Activated CD8-positive, alpha-beta memory T cell treated with anti-CD3 and anti-CD28 coated beads, Interleukin-2, amount 10 ng/mL, durations not matched to agents 7 days and 5 days (primary cell): ENCODE measurements at regions not wholly inside any gene's neighbourhood (a gene's known extent, or its start where the extent isn't known, plus 50 kb on each side); places are given as distances from the start of the nearest gene placed in this dataset.

ENCODE experiments used
- ATAC-seq: fragments of 150-1000 bp; cut with Tn5 transposase; one replicate; pipeline ENCODE4 v1.10.0; 2021; ENCODE audit warnings: moderate library complexity
- CTCF ChIA-PET: fragments of 350-600 bp; sonication (Branson Sonifier 250); formaldehyde crosslinking; loops from one replicate; lab custom pipeline; 2021; ENCODE audit warnings: antibody characterized with exemption; lab: Charles Lee
- DNase-seq: peaks from one replicate; pipeline ENCODE4 v3.0.0-alpha.2; 2020
- H3K27ac Mint-ChIP-seq: one replicate; pipeline ENCODE4 v1.8.0; 2021; ENCODE audit warnings: mild to moderate bottlenecking, mixed read lengths
- H3K27me3 Mint-ChIP-seq: one replicate; pipeline ENCODE4 v1.8.0; 2021; ENCODE audit warnings: mixed read lengths
- H3K36me3 Mint-ChIP-seq: one replicate; pipeline ENCODE4 v1.8.0; 2021; ENCODE audit warnings: mild to moderate bottlenecking, mixed read lengths
- H3K4me1 Mint-ChIP-seq: one replicate; pipeline ENCODE4 v1.8.0; 2021; ENCODE audit warnings: mixed read lengths
- H3K4me3 Mint-ChIP-seq: one replicate; pipeline ENCODE4 v1.8.0; 2021; ENCODE audit warnings: mild to moderate bottlenecking, moderate library complexity, mixed read lengths
- H3K9me3 Mint-ChIP-seq: one replicate; pipeline ENCODE4 v1.8.0; 2022; ENCODE audit warnings: low read depth, mixed read lengths

DNA sequence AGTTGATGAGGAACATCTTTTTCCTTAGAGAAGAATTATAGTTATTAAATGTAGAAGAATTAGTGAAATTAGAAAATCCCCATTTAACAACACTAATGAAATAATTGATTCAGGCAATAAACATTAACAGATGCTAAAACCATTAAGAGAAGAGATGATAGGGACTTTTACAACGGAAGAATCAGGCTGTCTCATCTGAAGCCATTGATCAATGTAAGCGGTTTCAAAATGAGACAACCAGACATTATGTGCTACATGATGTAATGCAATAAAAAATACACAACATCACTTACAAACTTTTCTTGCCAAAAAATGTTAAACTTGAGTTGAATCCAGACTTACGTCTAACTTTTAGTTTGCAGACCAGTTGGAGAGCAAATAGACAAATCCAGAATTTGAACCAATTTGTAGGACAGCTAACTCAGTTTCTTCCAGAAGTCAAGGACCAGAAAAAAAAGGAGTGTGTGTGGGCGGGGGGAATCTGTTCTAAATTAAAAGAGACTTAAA is 165.4 kb upstream of the DPT start:
- no peaks in the 10 kb centered on the region for H3K4me1 Mint-ChIP-seq
- ATAC-seq (no peak), DNase-seq (no peak)
- CTCF ChIA-PET, result no interaction called here
- no peak overlapping the region for H3K4me3 Mint-ChIP-seq
- H3K27ac Mint-ChIP-seq, result no peak overlapping the region
- H3K36me3 Mint-ChIP-seq, result no peaks in the 10 kb centered on the region
- H3K9me3 Mint-ChIP-seq, result no peaks in the 10 kb centered on the region
- peaks cover 30% of the 10 kb centered on the region for H3K27me3 Mint-ChIP-seq

DNA sequence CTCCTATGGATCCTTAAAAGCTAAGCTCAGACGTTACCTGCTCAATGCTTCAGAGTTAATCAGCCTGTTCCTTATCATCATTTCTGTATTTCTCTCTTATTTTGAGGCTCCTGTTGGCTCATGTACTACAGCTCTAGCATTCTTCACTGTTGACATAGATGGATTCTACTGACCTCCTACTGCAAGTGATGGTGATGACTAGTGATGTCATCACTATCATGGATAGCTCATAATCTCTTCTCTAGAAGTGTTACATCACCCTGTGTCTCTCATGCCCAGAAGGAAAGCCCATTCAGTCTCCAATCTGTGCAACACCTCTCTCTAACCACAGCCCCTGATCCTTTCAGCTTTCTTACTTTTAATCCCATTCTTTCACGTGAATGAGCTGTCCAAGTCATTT is 168.2 kb upstream of the DPT start:
- Mint-ChIP-seq H3K9me3 (no peaks in the 10 kb centered on the region), H3K4me3 (no peak overlapping the region), H3K27me3 (peaks cover 35% of the 10 kb centered on the region), H3K36me3 (no peaks in the 10 kb centered on the region), H3K27ac (no peak overlapping the region), H3K4me1 (no peaks in the 10 kb centered on the region)
- DNase-seq (no peak), ATAC-seq (no peak)
- CTCF ChIA-PET, result no interaction called here

DNA sequence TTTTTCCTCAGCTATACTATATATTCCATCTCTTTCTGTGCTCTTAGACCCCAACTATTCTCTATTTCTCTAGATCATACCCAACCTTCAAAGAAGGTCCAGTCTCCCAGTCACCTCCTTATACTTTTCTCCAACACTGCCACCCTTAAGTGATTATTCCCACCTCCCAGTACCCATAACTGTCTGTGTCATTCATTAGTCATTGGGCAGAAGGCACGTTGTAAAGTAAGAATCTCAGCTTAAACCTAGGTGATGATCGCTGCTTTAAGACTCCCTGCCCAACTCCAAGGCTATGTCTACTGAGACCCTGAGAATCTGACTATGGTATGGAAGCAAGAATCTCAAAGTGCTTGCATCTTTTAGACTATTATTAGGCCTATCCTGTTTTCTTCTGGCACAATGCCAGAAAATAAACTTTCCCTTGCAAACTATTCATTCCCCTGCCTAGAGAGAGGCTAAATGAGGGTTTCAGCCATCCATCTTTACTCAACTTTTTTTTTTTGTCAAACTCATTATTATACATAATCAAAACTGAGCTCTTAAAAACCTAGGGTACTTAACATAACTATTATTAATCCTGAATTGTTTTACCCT is 174.3 kb upstream of the DPT start:
- Mint-ChIP-seq H3K36me3 (no peaks in the 10 kb centered on the region), H3K4me1 (peaks cover 3% of the 10 kb centered on the region), H3K4me3 (no peak overlapping the region), H3K27ac (no peak overlapping the region), H3K27me3 (peaks cover 13% of the 10 kb centered on the region), H3K9me3 (no peaks in the 10 kb centered on the region)
- DNase-seq (no peak), ATAC-seq (no peak)
- CTCF ChIA-PET, result no interaction called here

DNA sequence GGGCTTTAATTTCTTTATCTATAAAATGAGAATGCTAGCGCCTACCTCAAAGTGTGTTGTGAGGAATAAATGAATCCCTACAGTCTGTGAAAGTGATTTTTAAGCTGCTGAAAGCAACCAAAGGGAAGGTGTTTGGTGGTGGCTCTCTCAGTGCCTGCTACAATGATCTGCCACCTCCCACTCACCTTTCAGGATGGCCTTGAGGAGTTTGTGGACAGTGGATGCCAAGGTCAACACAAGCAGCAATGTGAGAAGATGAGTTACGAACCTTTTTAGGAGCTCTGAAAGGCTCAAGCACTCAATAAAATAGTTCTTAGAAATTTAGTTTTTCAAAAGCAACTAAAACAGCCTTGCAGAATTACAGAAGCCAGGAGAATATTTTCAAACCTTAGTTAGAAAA is 176.6 kb upstream of the DPT start:
- DNase-seq (no peak), ATAC-seq (no peak)
- Mint-ChIP-seq H3K27me3 (peaks cover 5% of the 10 kb centered on the region), H3K4me3 (no peak overlapping the region), H3K27ac (no peak overlapping the region), H3K4me1 (peaks cover 3% of the 10 kb centered on the region), H3K36me3 (no peaks in the 10 kb centered on the region), H3K9me3 (no peaks in the 10 kb centered on the region)
- CTCF ChIA-PET, result no interaction called here

DNA sequence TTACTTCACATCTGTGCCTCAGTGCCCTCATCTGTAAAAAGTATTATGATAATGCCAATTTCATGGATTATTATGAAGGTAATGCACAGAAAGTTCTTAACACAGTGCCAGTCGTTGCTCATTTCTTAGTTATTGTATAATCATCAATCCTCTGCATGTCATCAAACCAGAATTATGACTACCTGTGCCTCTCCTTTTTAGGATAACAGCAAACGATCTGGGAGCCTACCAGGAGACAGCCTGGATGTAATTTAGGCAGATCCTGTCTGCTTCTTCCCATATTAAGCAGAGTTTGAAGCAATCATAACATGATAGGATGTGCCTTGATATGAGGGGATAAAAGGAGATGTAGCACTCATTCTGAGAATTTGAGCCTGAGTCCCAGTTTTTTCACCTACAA is 177.4 kb upstream of the DPT start:
- Mint-ChIP-seq H3K27me3 (peaks cover 5% of the 10 kb centered on the region), H3K36me3 (no peaks in the 10 kb centered on the region), H3K9me3 (no peaks in the 10 kb centered on the region), H3K4me3 (no peak overlapping the region), H3K4me1 (peaks cover 3% of the 10 kb centered on the region), H3K27ac (no peak overlapping the region)
- DNase-seq (no peak), ATAC-seq (no peak)
- CTCF ChIA-PET, result interaction anchor here (1.1 kb wide), 1 partner anchor 442 kb away, joined by 3 read pairs; no protein-coding TSS in a partner anchor

DNA sequence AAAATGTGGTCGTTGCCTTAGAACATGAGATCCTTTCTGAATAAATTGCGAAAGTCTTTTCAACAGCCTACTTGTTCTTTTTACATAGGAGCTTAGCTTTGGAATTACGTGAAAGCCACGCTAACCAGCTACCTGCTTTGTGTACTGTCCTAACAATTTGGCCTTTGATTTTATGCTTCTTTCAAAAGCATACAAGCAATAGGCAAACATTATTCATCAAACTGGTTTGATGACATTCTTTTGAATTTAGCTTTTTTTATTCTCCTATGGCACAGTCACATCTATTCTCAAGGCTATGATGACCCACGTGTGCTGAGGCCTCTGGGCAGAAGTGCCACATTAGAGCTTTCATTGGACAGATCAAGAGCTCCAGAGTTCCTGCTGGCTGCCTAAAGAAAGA is 178.0 kb upstream of the DPT start:
- no peaks in the 10 kb centered on the region for H3K9me3 Mint-ChIP-seq
- H3K4me1 Mint-ChIP-seq, result peaks cover 3% of the 10 kb centered on the region
- no peak for DNase-seq
- H3K27me3 Mint-ChIP-seq, result peaks cover 7% of the 10 kb centered on the region
- CTCF ChIA-PET, result interaction anchor here (1.1 kb wide), 1 partner anchor 441 kb away, joined by 3 read pairs; no protein-coding TSS in a partner anchor
- no peak for ATAC-seq
- H3K27ac Mint-ChIP-seq, result no peak overlapping the region
- no peak overlapping the region for H3K4me3 Mint-ChIP-seq
- H3K36me3 Mint-ChIP-seq, result no peaks in the 10 kb centered on the region

DNA sequence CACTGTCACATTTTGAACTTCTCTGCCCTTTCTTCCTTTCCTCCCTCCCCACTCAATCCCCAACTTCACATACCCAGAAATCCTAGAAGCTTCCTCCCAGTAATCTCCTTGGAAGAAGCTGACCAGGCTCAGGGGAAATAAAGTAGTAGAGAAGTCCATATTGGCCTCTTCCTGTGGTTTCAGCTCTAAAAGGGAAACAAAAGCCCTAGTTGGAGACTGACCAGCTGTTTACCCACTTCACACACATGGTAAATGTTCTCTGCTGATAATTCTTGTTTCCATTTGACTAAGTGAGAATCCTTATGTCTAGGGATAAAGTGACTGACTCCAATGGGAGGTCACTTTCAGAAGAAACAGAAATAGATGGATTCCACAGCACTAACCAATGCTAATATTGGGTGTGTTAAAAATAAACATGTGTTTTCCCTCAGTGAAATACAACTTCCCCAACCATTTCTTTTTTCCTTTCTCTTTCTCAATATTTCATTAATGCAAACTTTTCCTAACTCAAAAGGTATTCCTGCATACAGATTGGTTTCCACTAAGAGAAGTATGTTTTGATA is 178.9 kb upstream of the DPT start:
- no peak overlapping the region for H3K27ac Mint-ChIP-seq

DNA sequence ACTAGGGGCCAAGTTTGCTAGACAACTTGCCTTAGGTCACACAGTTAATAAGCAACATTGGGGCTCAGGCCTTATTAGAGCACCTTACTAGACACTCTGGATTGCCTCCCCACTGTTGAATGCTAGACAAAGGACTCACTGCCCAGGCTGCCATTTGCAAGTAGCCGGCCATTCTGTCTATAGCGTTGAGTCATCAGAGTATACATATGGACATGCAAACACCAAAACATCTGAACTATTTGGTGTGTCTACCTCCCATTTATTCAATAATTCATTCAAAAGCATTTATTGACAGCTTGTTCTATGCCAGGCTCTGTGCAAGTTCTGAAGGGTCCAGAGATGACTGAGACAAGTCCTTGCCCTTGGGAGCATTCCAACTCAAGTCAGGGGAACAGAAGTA is 181.4 kb upstream of the DPT start:
- ATAC-seq, result no peak
- CTCF ChIA-PET, result no interaction called here
- peaks cover 3% of the 10 kb centered on the region for H3K4me1 Mint-ChIP-seq

More for the DNA sequence above, 178.9 kb upstream of the DPT start:
- Mint-ChIP-seq H3K36me3 (no peaks in the 10 kb centered on the region), H3K27me3 (peaks cover 9% of the 10 kb centered on the region), H3K4me3 (no peak overlapping the region), H3K4me1 (peaks cover 3% of the 10 kb centered on the region), H3K9me3 (no peaks in the 10 kb centered on the region)
- CTCF ChIA-PET, result no interaction called here
- ATAC-seq (no peak), DNase-seq (no peak)

DNA sequence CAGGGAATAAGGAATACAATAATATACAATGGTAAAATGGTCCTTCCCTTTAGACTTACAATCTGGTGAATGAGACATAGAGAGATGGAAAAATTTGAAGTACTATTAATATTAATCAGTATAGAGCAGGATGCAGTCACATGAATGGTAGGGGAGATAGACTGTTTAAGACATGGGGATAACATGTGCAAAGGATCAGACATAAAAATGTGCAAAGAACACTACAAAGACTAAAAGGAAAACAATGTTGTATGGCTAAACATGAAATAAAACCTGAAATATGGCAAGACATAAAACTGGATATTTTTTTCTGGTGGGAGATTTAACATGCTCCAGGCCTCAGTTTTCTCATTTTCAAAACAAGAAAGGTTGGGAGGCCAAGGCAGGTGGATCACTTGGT is 182.4 kb upstream of the DPT start:
- Mint-ChIP-seq H3K27me3 (peaks cover 4% of the 10 kb centered on the region), H3K4me3 (no peak overlapping the region), H3K36me3 (no peaks in the 10 kb centered on the region), H3K27ac (no peak overlapping the region), H3K9me3 (no peaks in the 10 kb centered on the region), H3K4me1 (peaks cover 3% of the 10 kb centered on the region)
- CTCF ChIA-PET, result no interaction called here
- ATAC-seq (no peak), DNase-seq (no peak)

More for the DNA sequence above, 181.4 kb upstream of the DPT start:
- DNase-seq, result no peak
- no peaks in the 10 kb centered on the region for H3K36me3 Mint-ChIP-seq
- H3K27ac Mint-ChIP-seq, result no peak overlapping the region
- peaks cover 9% of the 10 kb centered on the region for H3K27me3 Mint-ChIP-seq
- no peak overlapping the region for H3K4me3 Mint-ChIP-seq
- no peaks in the 10 kb centered on the region for H3K9me3 Mint-ChIP-seq

DNA sequence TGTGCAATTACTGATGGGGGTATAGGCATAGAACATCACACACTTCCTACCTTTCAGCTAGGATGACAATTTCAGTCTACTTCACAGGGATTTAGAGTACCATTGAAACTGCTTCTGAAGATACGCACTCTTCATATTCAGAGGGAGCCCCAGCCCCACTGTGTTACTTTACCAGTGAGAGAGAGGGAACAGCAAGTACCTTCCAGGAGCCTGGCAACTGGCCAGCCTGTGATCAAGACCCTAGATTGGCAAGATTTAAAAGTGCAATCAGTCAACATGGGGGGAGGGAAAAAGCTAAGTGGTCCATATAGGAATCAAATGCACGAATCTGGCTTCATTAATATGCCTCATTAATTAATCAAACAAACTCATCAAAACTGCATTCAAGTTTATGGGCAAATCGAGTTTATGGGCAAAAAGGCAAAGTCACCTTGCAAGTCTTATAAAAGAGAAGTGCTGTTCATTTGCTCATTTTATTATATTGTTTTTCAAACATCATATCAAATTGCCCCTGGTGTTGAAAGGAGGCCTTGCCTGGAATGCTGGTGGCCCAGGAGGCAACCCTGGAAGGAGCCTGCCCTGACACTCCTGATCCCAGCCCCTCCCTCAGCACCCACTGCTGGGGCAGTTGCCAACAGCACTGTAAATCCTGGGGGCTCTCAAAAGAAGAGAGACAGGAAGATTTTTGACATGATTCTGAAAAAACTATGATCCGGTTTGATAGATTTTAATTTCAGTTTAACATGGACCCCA is 184.9 kb upstream of the DPT start:
- Mint-ChIP-seq H3K4me1 (no peaks in the 10 kb centered on the region), H3K27me3 (peaks cover 10% of the 10 kb centered on the region), H3K9me3 (no peaks in the 10 kb centered on the region), H3K4me3 (no peak overlapping the region), H3K27ac (no peak overlapping the region), H3K36me3 (no peaks in the 10 kb centered on the region)
- ATAC-seq (no peak), DNase-seq (no peak)
- CTCF ChIA-PET, result no interaction called here

DNA sequence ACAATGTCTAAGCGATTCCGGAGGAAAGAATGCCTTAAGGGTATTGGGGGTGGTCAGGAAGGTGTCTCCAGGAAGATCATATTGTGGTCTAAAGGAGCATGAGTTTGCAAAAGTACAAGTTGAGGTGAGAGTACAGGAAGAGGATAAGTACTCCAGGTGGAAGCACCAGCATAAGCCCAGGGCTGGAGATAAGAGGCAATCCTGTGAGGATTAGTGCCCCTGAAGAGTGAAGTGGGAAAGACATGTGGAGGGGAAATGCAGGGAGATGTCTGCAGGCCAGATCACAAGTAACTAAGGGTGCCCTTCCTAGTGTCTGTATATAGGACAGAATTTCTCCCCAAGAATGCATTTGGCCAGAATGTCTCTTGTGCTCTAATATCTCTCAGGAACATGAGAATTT is 188.3 kb upstream of the DPT start:
- no peak for DNase-seq
- peaks cover 8% of the 10 kb centered on the region for H3K27me3 Mint-ChIP-seq
- peaks cover 11% of the 10 kb centered on the region for H3K4me1 Mint-ChIP-seq
- no peak for ATAC-seq
- no peak overlapping the region for H3K4me3 Mint-ChIP-seq
- no peaks in the 10 kb centered on the region for H3K9me3 Mint-ChIP-seq
- H3K27ac Mint-ChIP-seq, result no peak overlapping the region
- H3K36me3 Mint-ChIP-seq, result no peaks in the 10 kb centered on the region
- CTCF ChIA-PET, result no interaction called here

DNA sequence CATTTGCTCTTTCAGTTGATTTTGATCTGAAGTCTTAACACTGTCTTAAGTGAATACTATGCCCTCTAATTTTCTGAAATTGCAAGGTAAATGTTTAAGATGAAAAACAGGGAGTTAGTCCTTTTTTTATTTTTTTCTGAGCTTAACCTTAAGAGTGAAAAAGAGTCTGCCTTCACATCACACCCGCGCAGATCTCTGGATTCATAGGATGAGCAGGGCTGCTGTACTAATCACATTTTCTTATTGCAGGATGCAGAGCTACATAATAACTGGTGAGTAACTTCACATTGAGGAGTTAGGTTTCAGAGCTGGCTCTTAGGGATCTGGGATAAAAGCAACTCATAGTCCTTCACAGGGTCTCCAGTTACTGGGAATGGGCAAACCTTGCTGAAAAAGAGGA is 188.7 kb upstream of the ATP1B1 start:
- H3K27ac Mint-ChIP-seq, result no peak overlapping the region
- DNase-seq (no peak), ATAC-seq (no peak)
- H3K27me3 Mint-ChIP-seq, result peaks cover 8% of the 10 kb centered on the region
- no peak overlapping the region for H3K4me3 Mint-ChIP-seq
- CTCF ChIA-PET, result no interaction called here
- H3K9me3 Mint-ChIP-seq, result no peaks in the 10 kb centered on the region
- H3K4me1 Mint-ChIP-seq, result peaks cover 13% of the 10 kb centered on the region
- H3K36me3 Mint-ChIP-seq, result no peaks in the 10 kb centered on the region

DNA sequence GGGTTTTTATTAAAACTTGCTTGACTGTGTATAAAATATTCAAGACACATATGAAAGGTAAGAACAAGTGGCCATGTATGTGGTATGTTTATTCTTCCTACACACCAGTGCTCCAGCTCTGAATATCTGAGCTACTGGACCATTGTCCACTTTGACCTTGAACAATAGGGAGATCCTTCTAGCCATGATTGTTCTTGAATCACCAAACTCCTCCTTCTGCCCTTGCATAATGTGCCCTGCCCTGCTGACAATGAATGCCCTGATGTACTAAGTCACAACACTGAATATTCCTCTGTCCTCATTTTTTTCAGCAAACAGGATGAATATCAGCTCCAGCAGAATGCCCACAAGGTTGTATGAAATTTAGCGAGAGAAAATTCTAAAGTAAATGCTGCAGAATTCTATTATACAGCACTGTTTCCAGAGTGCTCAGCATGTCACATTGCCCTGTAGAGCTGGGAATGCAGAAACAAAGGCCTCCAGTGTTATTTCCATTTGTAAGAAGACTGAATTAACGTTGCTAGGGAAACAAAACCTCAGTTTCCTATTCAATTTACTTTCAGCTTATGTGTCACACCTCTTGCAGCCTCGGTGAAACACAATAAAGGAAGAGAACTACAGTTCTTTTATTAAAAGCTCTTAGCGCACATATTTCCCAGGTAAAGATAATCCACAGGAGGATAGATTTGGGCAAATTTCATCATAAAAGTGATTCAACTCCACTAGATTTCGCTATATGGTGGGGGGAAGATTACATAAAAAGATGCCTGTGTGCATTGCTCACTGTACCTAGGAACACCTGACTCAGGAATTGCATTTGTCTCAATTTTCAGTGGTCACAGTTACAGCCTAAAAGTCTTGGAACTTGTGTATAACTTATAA is 187.4 kb upstream of the ATP1B1 start:
- peaks cover 8% of the 10 kb centered on the region for H3K27me3 Mint-ChIP-seq
- H3K27ac Mint-ChIP-seq, result no peak overlapping the region
- CTCF ChIA-PET, result no interaction called here
- no peak overlapping the region for H3K4me3 Mint-ChIP-seq
- H3K36me3 Mint-ChIP-seq, result no peaks in the 10 kb centered on the region
- peaks cover 13% of the 10 kb centered on the region for H3K4me1 Mint-ChIP-seq
- H3K9me3 Mint-ChIP-seq, result no peaks in the 10 kb centered on the region
- no peak for ATAC-seq
- no peak for DNase-seq
